RCC 7860 (cell line): ENCODE measurements at regions not wholly inside any gene's neighbourhood (a gene's known extent, or its start where the extent isn't known, plus 50 kb on each side); places are given as distances from the start of the nearest gene placed in this dataset.
"Not testable (repeated sequence)": the region's sequence is repeated elsewhere in the genome, so short reads cannot be mapped to it uniquely, and the experiment has no call there.

Experiments used
- DNase-seq: peaks from one replicate; pipeline ENCODE4 v3.0.0-alpha.2; 2015; ENCODE audit warnings: low spot score
- FAIRE-seq: peaks from 2 replicates; lab custom pipeline; 2012; peaks lifted over from hg19 to GRCh38; lab: Jason Lieb, UNC

- DNase-seq: no peak
- FAIRE-seq: no peak
These were observed 91.3 kb downstream of the MFAP3L start for GRCh38 chr4:169934794-169935429.

- FAIRE-seq (no peak), DNase-seq (no peak)
These were observed 92.7 kb downstream of the MFAP3L start for GRCh38 chr4:169933531-169933930.

- FAIRE-seq (no peak), DNase-seq (no peak)
These were observed 94.2 kb downstream of the MFAP3L start for GRCh38 chr4:169931964-169932363.

- not testable (repeated sequence) for FAIRE-seq
These were observed 95.4 kb downstream of the MFAP3L start for GRCh38 chr4:169930755-169931154.

GRCh38 chr4:169927280-169927679 lies 98.9 kb downstream of the MFAP3L start:
- no peak for FAIRE-seq
- DNase-seq: no peak

More at GRCh38 chr4:169930755-169931154, 95.4 kb downstream of the MFAP3L start:
- DNase-seq: not testable (repeated sequence)

GRCh38 chr4:169925678-169926077 lies 100.5 kb downstream of the MFAP3L start:
- FAIRE-seq (no peak), DNase-seq (no peak)

GRCh38 chr4:169922632-169923276 lies 103.4 kb downstream of the MFAP3L start:
- DNase-seq: no peak

GRCh38 chr4:169921732-169922131 lies 104.5 kb downstream of the MFAP3L start:
- FAIRE-seq (no peak), DNase-seq (no peak)

More at GRCh38 chr4:169922632-169923276, 103.4 kb downstream of the MFAP3L start:
- no peak for FAIRE-seq

GRCh38 chr4:169921237-169921636 lies 105.0 kb downstream of the MFAP3L start:
- FAIRE-seq (no peak), DNase-seq (no peak)

- not testable (repeated sequence) for FAIRE-seq, DNase-seq
These were observed 106.7 kb downstream of the MFAP3L start for GRCh38 chr4:169919194-169920124.

- DNase-seq (no peak), FAIRE-seq (no peak)
These were observed 110.7 kb downstream of the MFAP3L start for GRCh38 chr4:169915545-169915944.

GRCh38 chr4:169914866-169915265 lies 111.3 kb downstream of the MFAP3L start:
- DNase-seq (no peak), FAIRE-seq (no peak)

GRCh38 chr4:169912996-169913395 lies 113.2 kb downstream of the MFAP3L start:
- FAIRE-seq (no peak), DNase-seq (no peak)

GRCh38 chr4:169909897-169910296 lies 116.3 kb downstream of the MFAP3L start:
- FAIRE-seq: no peak
- DNase-seq: no peak

- FAIRE-seq (no peak), DNase-seq (no peak)
These were observed 116.7 kb downstream of the MFAP3L start for GRCh38 chr4:169909479-169909878.

- no peak for DNase-seq
- FAIRE-seq: no peak
These were observed 118.5 kb downstream of the MFAP3L start for GRCh38 chr4:169907705-169908104.

GRCh38 chr4:169906821-169907220 lies 119.4 kb downstream of the MFAP3L start:
- FAIRE-seq: no peak
- DNase-seq: no peak

GRCh38 chr4:169906104-169906503 lies 120.1 kb downstream of the MFAP3L start:
- DNase-seq: no peak
- FAIRE-seq: no peak

GRCh38 chr4:169902658-169903345 lies 123.4 kb downstream of the MFAP3L start:
- DNase-seq (no peak), FAIRE-seq (no peak)

- DNase-seq (no peak), FAIRE-seq (no peak)
These were observed 125.9 kb downstream of the MFAP3L start for GRCh38 chr4:169900241-169900845.
